ENCODE measurements at regions not wholly inside any gene's neighbourhood (a gene's known extent, or its start where the extent isn't known, plus 50 kb on each side); places are given as distances from the start of the nearest gene placed in this dataset.

GRCh38 chr9:134228649-134229048 is 64.3 kb upstream of the RNU6ATAC start:
- no peak for DNase-seq

- no peak for DNase-seq
Measured at GRCh38 chr9:134229466-134230091, 65.2 kb upstream of the RNU6ATAC start.

GRCh38 chr9:134230092-134230941 is 66.0 kb upstream of the RNU6ATAC start:
- no peak for DNase-seq

GRCh38 chr9:134230942-134231325 is 66.6 kb upstream of the RNU6ATAC start:
- DNase-seq: no peak

GRCh38 chr9:134231330-134231745 is 67.0 kb upstream of the RNU6ATAC start:
- no peak for DNase-seq

- no peak for DNase-seq
Measured at GRCh38 chr9:134231767-134232166, 67.4 kb upstream of the RNU6ATAC start.

GRCh38 chr9:134233022-134233421 is 68.7 kb upstream of the RNU6ATAC start:
- peak in 1 of 2 donors; percentile 5 for DNase-seq

GRCh38 chr9:134234001-134234660 is 69.8 kb upstream of the RNU6ATAC start:
- DNase-seq: no peak

- DNase-seq: no peak
Measured at GRCh38 chr9:134234687-134235359, 70.5 kb upstream of the RNU6ATAC start.

GRCh38 chr9:134235366-134235765 is 71.0 kb upstream of the RNU6ATAC start:
- DNase-seq: no peak

GRCh38 chr9:134236001-134236421 is 71.6 kb upstream of the RNU6ATAC start:
- no peak for DNase-seq

- no peak for DNase-seq
Measured at GRCh38 chr9:134236935-134237629, 72.7 kb upstream of the RNU6ATAC start.

GRCh38 chr9:134237630-134238265 is 73.4 kb upstream of the RNU6ATAC start:
- no peak for DNase-seq

- DNase-seq: no peak
Measured at GRCh38 chr9:134239130-134239903, 75.0 kb upstream of the RNU6ATAC start.

- DNase-seq: no peak
Measured at GRCh38 chr9:134239939-134240338, 75.6 kb upstream of the RNU6ATAC start.

- no peak for DNase-seq
Measured at GRCh38 chr9:134240361-134240760, 76.0 kb upstream of the RNU6ATAC start.

- DNase-seq: no peak
Measured at GRCh38 chr9:134242706-134243105, 78.3 kb upstream of the RNU6ATAC start.

GRCh38 chr9:134243778-134244467 is 79.6 kb upstream of the RNU6ATAC start:
- peak in 1 of 2 donors; percentile 30 for DNase-seq

GRCh38 chr9:134245179-134245578 is 80.8 kb upstream of the RNU6ATAC start:
- no peak for DNase-seq

- DNase-seq: no peak
Measured at GRCh38 chr9:134247918-134248631, 78.2 kb upstream of the RXRA start.
